ENCODE measurements at regions not wholly inside any gene's neighbourhood (a gene's known extent, or its start where the extent isn't known, plus 50 kb on each side); places are given as distances from the start of the nearest gene placed in this dataset.

GRCh38 chr2:138213624-138214023 lies 249.4 kb downstream of the HNMT start:
- Histone ChIP-seq H3K4me1 (no peaks in the 10 kb centered on the region), H3K9ac (no peak overlapping the region), H3K4me2 (no peak overlapping the region), H3K36me3 (no peaks in the 10 kb centered on the region), H3K27me3 (no peaks in the 10 kb centered on the region), H3K9me3 (no peaks in the 10 kb centered on the region), H3K27ac (no peak overlapping the region), H4K20me1 (no peaks in the 10 kb centered on the region), H3K4me3 (no peak overlapping the region)
- TF ChIP-seq Cebpa-rat (IDR thresholded peaks at IDR 0.05): no peak

- H3K9me3 ChIP-seq: no peaks in the 10 kb centered on the region
Observed at GRCh38 chr2:138215958-138216357, 251.7 kb downstream of the HNMT start.

GRCh38 chr2:138217975-138218374 lies 253.7 kb downstream of the HNMT start:
- TF ChIP-seq Cebpa-rat (IDR thresholded peaks at IDR 0.05): no peak
- Histone ChIP-seq H3K27ac (no peak overlapping the region), H3K4me3 (no peak overlapping the region), H3K36me3 (no peaks in the 10 kb centered on the region), H3K4me1 (no peaks in the 10 kb centered on the region), H3K27me3 (no peaks in the 10 kb centered on the region), H3K9ac (no peak overlapping the region), H3K4me2 (no peak overlapping the region), H4K20me1 (no peaks in the 10 kb centered on the region), H3K9me3 (no peaks in the 10 kb centered on the region)

More at GRCh38 chr2:138215958-138216357, 251.7 kb downstream of the HNMT start:
- Histone ChIP-seq H3K9ac (no peak overlapping the region), H3K4me3 (no peak overlapping the region), H3K27ac (no peak overlapping the region), H3K27me3 (no peaks in the 10 kb centered on the region), H3K4me1 (no peaks in the 10 kb centered on the region), H4K20me1 (no peaks in the 10 kb centered on the region), H3K36me3 (no peaks in the 10 kb centered on the region), H3K4me2 (no peak overlapping the region)
- no peak for TF ChIP-seq Cebpa-rat (IDR thresholded peaks at IDR 0.05)

- no peaks in the 10 kb centered on the region for H4K20me1 ChIP-seq
- H3K4me3 ChIP-seq: no peak overlapping the region
- no peaks in the 10 kb centered on the region for H3K36me3 ChIP-seq
- TF ChIP-seq Cebpa-rat (IDR thresholded peaks at IDR 0.05): no peak
- H3K4me2 ChIP-seq: no peak overlapping the region
- no peaks in the 10 kb centered on the region for H3K27me3 ChIP-seq
- H3K9ac ChIP-seq: no peak overlapping the region
- no peaks in the 10 kb centered on the region for H3K9me3 ChIP-seq
- no peaks in the 10 kb centered on the region for H3K4me1 ChIP-seq
- H3K27ac ChIP-seq: no peak overlapping the region
Observed at GRCh38 chr2:138218397-138218796, 254.1 kb downstream of the HNMT start.

GRCh38 chr2:138219961-138220360 lies 255.7 kb downstream of the HNMT start:
- no peaks in the 10 kb centered on the region for H3K9me3 ChIP-seq
- H3K36me3 ChIP-seq: no peaks in the 10 kb centered on the region
- no peak for TF ChIP-seq Cebpa-rat (IDR thresholded peaks at IDR 0.05)
- H3K9ac ChIP-seq: no peak overlapping the region
- no peak overlapping the region for H3K4me3 ChIP-seq
- H3K4me1 ChIP-seq: no peaks in the 10 kb centered on the region
- H3K4me2 ChIP-seq: no peak overlapping the region
- no peak overlapping the region for H3K27ac ChIP-seq
- no peaks in the 10 kb centered on the region for H3K27me3 ChIP-seq
- H4K20me1 ChIP-seq: no peaks in the 10 kb centered on the region

- no peaks in the 10 kb centered on the region for H3K4me1 ChIP-seq
- no peak overlapping the region for H3K4me3 ChIP-seq
- no peaks in the 10 kb centered on the region for H4K20me1 ChIP-seq
- no peaks in the 10 kb centered on the region for H3K36me3 ChIP-seq
- no peaks in the 10 kb centered on the region for H3K27me3 ChIP-seq
- H3K9me3 ChIP-seq: no peaks in the 10 kb centered on the region
- TF ChIP-seq Cebpa-rat (IDR thresholded peaks at IDR 0.05): no peak
- H3K4me2 ChIP-seq: no peak overlapping the region
- H3K27ac ChIP-seq: no peak overlapping the region
- H3K9ac ChIP-seq: no peak overlapping the region
Observed at GRCh38 chr2:138221358-138221757, 257.1 kb downstream of the HNMT start.

GRCh38 chr2:138223319-138223718 lies 259.0 kb downstream of the HNMT start:
- Histone ChIP-seq H3K9me3 (no peaks in the 10 kb centered on the region), H3K4me1 (no peaks in the 10 kb centered on the region), H4K20me1 (no peaks in the 10 kb centered on the region), H3K27ac (no peak overlapping the region), H3K9ac (no peak overlapping the region), H3K4me3 (no peak overlapping the region), H3K4me2 (no peak overlapping the region), H3K36me3 (no peaks in the 10 kb centered on the region), H3K27me3 (no peaks in the 10 kb centered on the region)
- no peak for TF ChIP-seq Cebpa-rat (IDR thresholded peaks at IDR 0.05)

- no peak overlapping the region for H3K4me2 ChIP-seq
- no peak for TF ChIP-seq Cebpa-rat (IDR thresholded peaks at IDR 0.05)
Observed at GRCh38 chr2:138227195-138227594, 262.9 kb downstream of the HNMT start.

GRCh38 chr2:138228101-138228500 lies 263.8 kb downstream of the HNMT start:
- Histone ChIP-seq H4K20me1 (no peaks in the 10 kb centered on the region), H3K9ac (no peak overlapping the region), H3K4me3 (no peak overlapping the region), H3K4me1 (no peaks in the 10 kb centered on the region), H3K9me3 (no peaks in the 10 kb centered on the region), H3K27ac (no peak overlapping the region), H3K36me3 (no peaks in the 10 kb centered on the region), H3K4me2 (no peak overlapping the region), H3K27me3 (no peaks in the 10 kb centered on the region)
- TF ChIP-seq Cebpa-rat (IDR thresholded peaks at IDR 0.05): no peak

More at GRCh38 chr2:138227195-138227594, 262.9 kb downstream of the HNMT start:
- Histone ChIP-seq H3K9me3 (no peaks in the 10 kb centered on the region), H3K9ac (no peak overlapping the region), H3K36me3 (no peaks in the 10 kb centered on the region), H4K20me1 (no peaks in the 10 kb centered on the region), H3K4me3 (no peak overlapping the region), H3K27me3 (no peaks in the 10 kb centered on the region), H3K4me1 (no peaks in the 10 kb centered on the region), H3K27ac (no peak overlapping the region)

- Histone ChIP-seq H3K4me1 (peaks cover 23% of the 10 kb centered on the region), H3K27me3 (no peaks in the 10 kb centered on the region), H3K4me2 (no peak overlapping the region), H3K27ac (no peak overlapping the region), H3K4me3 (no peak overlapping the region), H3K9ac (no peak overlapping the region), H3K9me3 (no peaks in the 10 kb centered on the region), H4K20me1 (no peaks in the 10 kb centered on the region), H3K36me3 (no peaks in the 10 kb centered on the region)
- no peak for TF ChIP-seq Cebpa-rat (IDR thresholded peaks at IDR 0.05)
Observed at GRCh38 chr2:138234265-138234664, 267.3 kb upstream of the SPOPL start.

GRCh38 chr2:138235041-138235440 lies 266.5 kb upstream of the SPOPL start:
- H4K20me1 ChIP-seq: no peaks in the 10 kb centered on the region
- H3K27ac ChIP-seq: no peak overlapping the region
- H3K27me3 ChIP-seq: no peaks in the 10 kb centered on the region
- H3K4me1 ChIP-seq: peaks cover 23% of the 10 kb centered on the region
- no peaks in the 10 kb centered on the region for H3K36me3 ChIP-seq
- no peaks in the 10 kb centered on the region for H3K9me3 ChIP-seq
- no peak overlapping the region for H3K9ac ChIP-seq
- no peak overlapping the region for H3K4me2 ChIP-seq
- no peak overlapping the region for H3K4me3 ChIP-seq
- TF ChIP-seq Cebpa-rat (IDR thresholded peaks at IDR 0.05): no peak

Measured in BLaER1 (cell line).